ENCODE measurements at regions not wholly inside any gene's neighbourhood (a gene's known extent, or its start where the extent isn't known, plus 50 kb on each side); places are given as distances from the start of the nearest gene placed in this dataset.

DNA sequence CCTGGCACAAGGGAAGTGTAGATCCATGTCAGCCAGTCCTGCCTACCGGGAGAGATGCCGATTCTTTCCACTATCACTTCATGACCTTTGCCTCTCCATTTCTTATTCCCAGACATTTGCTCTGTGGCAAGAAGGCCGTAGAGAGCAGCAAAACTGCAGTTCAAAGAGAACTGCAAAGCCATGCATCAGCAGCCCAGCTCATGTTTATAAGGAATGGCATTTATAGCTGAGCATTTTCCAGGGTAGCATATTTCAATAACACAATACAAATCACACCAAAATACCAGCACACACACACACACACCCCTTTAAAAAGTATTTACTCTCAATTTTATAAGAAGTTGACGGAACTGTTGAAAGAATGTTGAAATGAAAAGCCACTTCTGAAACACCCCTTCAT is 126.7 kb upstream of the EGFLAM start:
- H3K4me1 ChIP-seq: no peaks in the 10 kb centered on the region
- no peak for DNase-seq (ENCODE audit: low spot score)
- H3K27ac ChIP-seq: no peak overlapping the region
- TF ChIP-seq, protein P1, sequence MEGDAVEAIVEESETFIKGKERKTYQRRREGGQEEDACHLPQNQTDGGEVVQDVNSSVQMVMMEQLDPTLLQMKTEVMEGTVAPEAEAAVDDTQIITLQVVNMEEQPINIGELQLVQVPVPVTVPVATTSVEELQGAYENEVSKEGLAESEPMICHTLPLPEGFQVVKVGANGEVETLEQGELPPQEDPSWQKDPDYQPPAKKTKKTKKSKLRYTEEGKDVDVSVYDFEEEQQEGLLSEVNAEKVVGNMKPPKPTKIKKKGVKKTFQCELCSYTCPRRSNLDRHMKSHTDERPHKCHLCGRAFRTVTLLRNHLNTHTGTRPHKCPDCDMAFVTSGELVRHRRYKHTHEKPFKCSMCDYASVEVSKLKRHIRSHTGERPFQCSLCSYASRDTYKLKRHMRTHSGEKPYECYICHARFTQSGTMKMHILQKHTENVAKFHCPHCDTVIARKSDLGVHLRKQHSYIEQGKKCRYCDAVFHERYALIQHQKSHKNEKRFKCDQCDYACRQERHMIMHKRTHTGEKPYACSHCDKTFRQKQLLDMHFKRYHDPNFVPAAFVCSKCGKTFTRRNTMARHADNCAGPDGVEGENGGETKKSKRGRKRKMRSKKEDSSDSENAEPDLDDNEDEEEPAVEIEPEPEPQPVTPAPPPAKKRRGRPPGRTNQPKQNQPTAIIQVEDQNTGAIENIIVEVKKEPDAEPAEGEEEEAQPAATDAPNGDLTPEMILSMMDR (IDR thresholded peaks at IDR 0.05): no peak
- H3K27me3 ChIP-seq: no peaks in the 10 kb centered on the region
- no peaks in the 10 kb centered on the region for H3K36me3 ChIP-seq
- H3K4me3 ChIP-seq: no peak overlapping the region
- H3K9me3 ChIP-seq: no peaks in the 10 kb centered on the region

DNA sequence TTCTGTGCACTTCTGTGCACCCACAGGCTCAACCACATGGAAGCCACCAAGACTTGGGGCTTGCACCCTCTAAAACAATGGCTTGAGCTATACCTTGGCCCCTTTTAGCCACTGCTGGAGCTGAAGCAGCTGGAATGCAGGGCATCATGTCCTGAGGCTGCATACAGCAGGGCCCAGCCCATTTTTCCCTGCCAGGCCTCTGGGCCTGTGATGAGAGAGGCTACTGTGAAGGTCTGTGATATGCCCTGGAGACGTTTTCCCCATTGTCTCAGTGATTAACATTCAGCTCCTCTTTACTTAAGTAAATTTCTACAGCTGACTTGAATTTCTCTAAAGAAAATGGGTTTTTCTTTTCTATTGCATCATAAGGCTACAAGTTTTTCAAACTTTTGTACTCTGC is 134.0 kb upstream of the EGFLAM start:
- TF ChIP-seq, protein P1 (IDR thresholded peaks at IDR 0.05): no peak

DNA sequence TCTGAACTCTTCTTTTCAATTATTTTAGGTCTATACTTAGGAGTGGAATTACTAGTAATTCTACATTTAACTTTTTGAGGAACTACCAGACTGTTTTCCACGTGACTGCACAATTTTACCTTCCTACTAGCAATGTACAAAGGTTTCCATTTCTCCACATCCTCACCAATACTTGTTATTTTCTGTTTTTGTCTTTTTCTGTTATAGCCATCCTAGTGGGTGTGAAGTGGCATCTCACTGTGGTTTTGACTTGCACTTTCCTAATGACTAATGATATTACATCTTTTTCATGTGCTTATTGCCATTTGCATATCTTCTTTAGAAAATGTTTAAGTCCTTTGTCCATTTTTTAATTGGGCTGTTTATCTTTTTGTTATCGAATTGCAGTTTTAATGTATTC is 136.9 kb upstream of the EGFLAM start:
- no peaks in the 10 kb centered on the region for H3K27me3 ChIP-seq

More for the DNA sequence above, 134.0 kb upstream of the EGFLAM start:
- no peaks in the 10 kb centered on the region for H3K9me3 ChIP-seq
- no peaks in the 10 kb centered on the region for H3K36me3 ChIP-seq
- H3K4me1 ChIP-seq: no peaks in the 10 kb centered on the region
- H3K4me3 ChIP-seq: no peak overlapping the region
- no peaks in the 10 kb centered on the region for H3K27me3 ChIP-seq
- H3K27ac ChIP-seq: no peak overlapping the region
- DNase-seq (ENCODE audit: low spot score): no peak

DNA sequence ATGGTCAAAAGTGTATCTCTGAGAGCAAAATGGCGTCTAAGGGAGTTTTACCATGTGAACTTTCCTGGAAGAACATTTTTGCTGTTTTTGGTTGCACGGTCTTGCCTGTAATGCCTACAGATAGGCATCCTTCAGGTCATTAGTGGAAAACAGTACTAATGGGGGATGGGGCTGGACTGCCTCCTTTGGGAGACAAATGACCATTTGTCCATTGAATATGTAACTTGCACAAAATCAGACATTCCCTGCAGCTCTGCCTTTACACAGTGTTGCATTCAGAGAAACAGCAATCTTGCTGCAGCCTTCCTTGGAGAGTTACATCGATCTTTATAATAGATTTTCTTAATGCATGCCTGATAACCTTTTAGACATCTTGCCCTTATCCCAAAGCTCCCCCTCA is 138.5 kb upstream of the EGFLAM start:
- H3K27me3 ChIP-seq: no peaks in the 10 kb centered on the region
- H3K36me3 ChIP-seq: no peaks in the 10 kb centered on the region
- H3K4me3 ChIP-seq: no peak overlapping the region
- TF ChIP-seq, protein P1 (IDR thresholded peaks at IDR 0.05): no peak
- DNase-seq (ENCODE audit: low spot score): no peak
- peaks cover 0 to 6% of the 10 kb centered on the region in 2 donors for H3K4me1 ChIP-seq
- no peak overlapping the region for H3K27ac ChIP-seq
- H3K9me3 ChIP-seq: no peaks in the 10 kb centered on the region

More for the DNA sequence above, 136.9 kb upstream of the EGFLAM start:
- H3K9me3 ChIP-seq: no peaks in the 10 kb centered on the region
- no peaks in the 10 kb centered on the region for H3K36me3 ChIP-seq
- DNase-seq (ENCODE audit: low spot score): no peak
- peaks cover 0 to 6% of the 10 kb centered on the region in 2 donors for H3K4me1 ChIP-seq
- TF ChIP-seq, protein P1 (IDR thresholded peaks at IDR 0.05): no peak
- no peak overlapping the region for H3K4me3 ChIP-seq
- H3K27ac ChIP-seq: no peak overlapping the region

DNA sequence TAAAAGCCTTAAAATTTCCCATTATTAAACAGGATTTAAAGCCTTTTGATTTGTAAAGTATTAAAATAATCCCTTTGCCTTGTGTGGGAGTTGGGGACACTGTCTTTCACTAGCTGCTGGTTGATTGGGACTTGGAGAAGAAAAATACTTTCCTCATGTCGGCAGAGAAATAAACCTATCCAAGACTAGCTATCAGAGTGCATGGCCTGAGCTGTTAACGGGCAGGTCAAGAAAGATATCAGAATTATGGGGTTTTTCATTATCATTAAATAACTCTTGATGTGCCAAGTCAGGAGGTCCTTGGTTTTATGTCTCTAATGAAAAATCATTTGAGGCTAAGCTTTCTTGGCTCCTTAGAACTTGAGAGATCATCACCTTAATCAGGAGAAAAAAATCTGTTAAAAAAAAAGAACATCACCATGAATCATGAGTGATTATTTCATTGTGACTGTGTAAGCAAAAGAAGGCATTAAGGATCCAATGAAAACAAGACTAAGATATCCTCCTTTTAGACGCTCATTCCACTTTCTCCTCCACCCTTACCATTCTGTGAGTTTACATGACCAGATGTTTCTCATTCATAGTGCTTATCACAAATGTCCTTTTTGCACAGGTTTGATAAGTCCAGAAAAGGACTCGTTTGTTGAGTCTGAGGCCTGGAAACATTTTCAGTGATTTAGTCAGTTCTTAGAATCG is 140.4 kb upstream of the EGFLAM start:
- TF ChIP-seq, protein P1 (IDR thresholded peaks at IDR 0.05): no peak
- no peaks in the 10 kb centered on the region for H3K9me3 ChIP-seq
- H3K4me3 ChIP-seq: no peak overlapping the region
- peaks cover 0 to 14% of the 10 kb centered on the region in 2 donors for H3K4me1 ChIP-seq
- H3K36me3 ChIP-seq: no peaks in the 10 kb centered on the region
- no peak for DNase-seq (ENCODE audit: low spot score)
- H3K27ac ChIP-seq: no peak overlapping the region
- no peaks in the 10 kb centered on the region for H3K27me3 ChIP-seq

DNA sequence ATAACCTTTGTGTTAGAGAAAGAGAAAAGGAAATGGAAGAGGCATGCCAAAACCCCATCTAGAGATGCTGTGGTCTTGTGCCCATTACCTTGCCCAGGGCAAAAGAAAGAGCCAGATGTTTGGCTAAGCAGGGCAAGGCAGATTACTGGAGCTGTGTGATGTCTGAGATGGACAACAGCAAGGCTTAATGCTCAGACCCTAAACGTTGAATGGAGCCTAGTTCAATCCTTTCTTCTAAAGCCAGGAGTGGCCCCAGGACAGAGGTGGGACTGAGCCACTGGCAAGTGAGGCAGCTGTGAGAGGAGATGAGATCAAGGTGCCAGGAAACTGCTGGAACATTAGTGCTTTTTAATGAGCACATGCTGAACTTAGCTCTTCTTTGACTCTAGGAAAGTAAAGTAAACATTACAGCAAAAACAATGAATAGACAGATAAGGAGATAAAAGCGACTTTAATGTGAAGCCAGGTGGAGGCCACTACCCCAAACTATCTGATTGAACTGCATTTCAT is 143.0 kb upstream of the EGFLAM start:
- no peak overlapping the region for H3K27ac ChIP-seq
- peaks cover 0 to 21% of the 10 kb centered on the region in 2 donors for H3K4me1 ChIP-seq

More for the DNA sequence above, 143.0 kb upstream of the EGFLAM start:
- no peak overlapping the region for H3K4me3 ChIP-seq
- H3K9me3 ChIP-seq: no peaks in the 10 kb centered on the region
- DNase-seq (ENCODE audit: low spot score): no peak
- TF ChIP-seq, protein P1 (IDR thresholded peaks at IDR 0.05): no peak
- no peaks in the 10 kb centered on the region for H3K36me3 ChIP-seq
- H3K27me3 ChIP-seq: no peaks in the 10 kb centered on the region

Data from right atrium auricular region (tissue), 2 donors.